Central memory CD8-positive, alpha-beta T cell (primary cell): ENCODE measurements at regions not wholly inside any gene's neighbourhood (a gene's known extent, or its start where the extent isn't known, plus 50 kb on each side); places are given as distances from the start of the nearest gene placed in this dataset.
A peak's percentile ranks its signal among the peaks of the same experiment; 100 is the strongest.

Experiments
- ATAC-seq: fragments of 150-1000 bp; cut with Tn5 transposase; replicated peaks from 2 replicates; pipeline ENCODE4 v1.10.0; 2022; ENCODE audit warnings: mild to moderate bottlenecking, moderate FRiP score, moderate number of reproducible peaks; ENCODE audit not compliant: poor library complexity, severe bottlenecking; ENCODE audit errors: extremely low read depth
- DNase-seq, 2 donors: peaks; one replicate each; pipeline ENCODE4 v3.0.0; 2021; ENCODE audit warnings: low spot score in 2 of 2
- H3K27ac Mint-ChIP-seq: one replicate; pipeline ENCODE4 v1.8.0; 2022; ENCODE audit warnings: low read depth, mild to moderate bottlenecking, moderate library complexity, mixed read lengths
- H3K27me3 Mint-ChIP-seq: one replicate; pipeline ENCODE4 v1.8.0; 2022; ENCODE audit warnings: mixed read lengths
- H3K36me3 Mint-ChIP-seq: one replicate; pipeline ENCODE4 v1.8.0; 2022; ENCODE audit warnings: mild to moderate bottlenecking, moderate library complexity, mixed read lengths; ENCODE audit not compliant: insufficient read depth
- H3K4me1 Mint-ChIP-seq: one replicate; pipeline ENCODE4 v1.8.0; 2022; ENCODE audit warnings: mixed read lengths
- H3K4me3 Mint-ChIP-seq: one replicate; pipeline ENCODE4 v1.8.0; 2022; ENCODE audit warnings: mild to moderate bottlenecking, moderate library complexity, mixed read lengths
- H3K9me3 Mint-ChIP-seq: one replicate; pipeline ENCODE4 v1.8.0; 2022; ENCODE audit warnings: mixed read lengths

- H3K36me3 Mint-ChIP-seq, result peaks cover 12% of the 10 kb centered on the region
- no peaks in the 10 kb centered on the region for H3K27me3 Mint-ChIP-seq
- DNase-seq (no peak), ATAC-seq (no peak)
- H3K27ac Mint-ChIP-seq, result peak overlapping the region; percentile 65
- H3K4me3 Mint-ChIP-seq, result peak overlapping the region; percentile 27
- H3K9me3 Mint-ChIP-seq, result no peaks in the 10 kb centered on the region
- peaks cover 33% of the 10 kb centered on the region for H3K4me1 Mint-ChIP-seq
These were observed 334.5 kb downstream of the TMEM121 start for GRCh38 chr14:105860615-105861580.

GRCh38 chr14:105861985-105862465 is 335.6 kb downstream of the TMEM121 start:
- Mint-ChIP-seq H3K36me3 (peaks cover 10% of the 10 kb centered on the region), H3K4me3 (peak overlapping the region; percentile 25)
- ATAC-seq, result no peak

GRCh38 chr14:105862581-105863239 is 336.3 kb downstream of the TMEM121 start:
- Mint-ChIP-seq H3K4me3 (peak overlapping the region; percentile 46), H3K36me3 (peaks cover 10% of the 10 kb centered on the region), H3K27ac (peak overlapping the region; percentile 72), H3K4me1 (peaks cover 31% of the 10 kb centered on the region), H3K27me3 (no peaks in the 10 kb centered on the region), H3K9me3 (no peaks in the 10 kb centered on the region)
- DNase-seq, result no peak
- no peak for ATAC-seq

More at GRCh38 chr14:105861985-105862465, 335.6 kb downstream of the TMEM121 start:
- H3K27ac Mint-ChIP-seq, result peak overlapping the region; percentile 72
- H3K27me3 Mint-ChIP-seq, result no peaks in the 10 kb centered on the region
- H3K9me3 Mint-ChIP-seq, result no peaks in the 10 kb centered on the region
- no peak for DNase-seq
- H3K4me1 Mint-ChIP-seq, result peaks cover 31% of the 10 kb centered on the region

GRCh38 chr14:105863296-105864108 is 337.1 kb downstream of the TMEM121 start:
- ATAC-seq, result no peak
- peaks cover 29% of the 10 kb centered on the region for H3K4me1 Mint-ChIP-seq
- H3K27ac Mint-ChIP-seq, result no peak overlapping the region
- no peak for DNase-seq
- no peaks in the 10 kb centered on the region for H3K9me3 Mint-ChIP-seq
- no peaks in the 10 kb centered on the region for H3K27me3 Mint-ChIP-seq
- peaks cover 10% of the 10 kb centered on the region for H3K36me3 Mint-ChIP-seq
- peak overlapping the region; percentile 46 for H3K4me3 Mint-ChIP-seq

- H3K4me1 Mint-ChIP-seq, result peaks cover 27% of the 10 kb centered on the region
These were observed 337.7 kb downstream of the TMEM121 start for GRCh38 chr14:105864116-105864515.

GRCh38 chr14:105864651-105865265 is 338.4 kb downstream of the TMEM121 start:
- Mint-ChIP-seq H3K27me3 (no peaks in the 10 kb centered on the region), H3K9me3 (no peaks in the 10 kb centered on the region), H3K36me3 (peaks cover 7% of the 10 kb centered on the region), H3K27ac (no peak overlapping the region), H3K4me3 (no peak overlapping the region), H3K4me1 (peaks cover 27% of the 10 kb centered on the region)
- ATAC-seq, result no peak
- no peak for DNase-seq

More at GRCh38 chr14:105864116-105864515, 337.7 kb downstream of the TMEM121 start:
- ATAC-seq (no peak), DNase-seq (no peak)
- peak overlapping the region; percentile 20 for H3K4me3 Mint-ChIP-seq
- peaks cover 10% of the 10 kb centered on the region for H3K36me3 Mint-ChIP-seq
- no peaks in the 10 kb centered on the region for H3K27me3 Mint-ChIP-seq
- no peak overlapping the region for H3K27ac Mint-ChIP-seq
- no peaks in the 10 kb centered on the region for H3K9me3 Mint-ChIP-seq

- no peak overlapping the region for H3K4me3 Mint-ChIP-seq
- ATAC-seq (no peak), DNase-seq (no peak)
- H3K36me3 Mint-ChIP-seq, result peaks cover 6% of the 10 kb centered on the region
- H3K4me1 Mint-ChIP-seq, result peaks cover 24% of the 10 kb centered on the region
- no peaks in the 10 kb centered on the region for H3K27me3 Mint-ChIP-seq
- H3K9me3 Mint-ChIP-seq, result no peaks in the 10 kb centered on the region
- peak overlapping the region; percentile 44 for H3K27ac Mint-ChIP-seq
These were observed 339.0 kb downstream of the TMEM121 start for GRCh38 chr14:105865266-105865903.

GRCh38 chr14:105865904-105866840 is 339.8 kb downstream of the TMEM121 start:
- no peaks in the 10 kb centered on the region for H3K27me3 Mint-ChIP-seq
- H3K4me3 Mint-ChIP-seq, result no peak overlapping the region
- H3K27ac Mint-ChIP-seq, result peak overlapping the region; percentile 44
- DNase-seq (no peak), ATAC-seq (no peak)
- H3K36me3 Mint-ChIP-seq, result peaks cover 5% of the 10 kb centered on the region
- H3K4me1 Mint-ChIP-seq, result peaks cover 17% of the 10 kb centered on the region
- H3K9me3 Mint-ChIP-seq, result no peaks in the 10 kb centered on the region

GRCh38 chr14:105866841-105867321 is 340.5 kb downstream of the TMEM121 start:
- DNase-seq (no peak), ATAC-seq (no peak)
- Mint-ChIP-seq H3K27ac (no peak overlapping the region), H3K4me1 (peaks cover 10% of the 10 kb centered on the region), H3K36me3 (peaks cover 5% of the 10 kb centered on the region), H3K9me3 (no peaks in the 10 kb centered on the region), H3K27me3 (no peaks in the 10 kb centered on the region), H3K4me3 (no peak overlapping the region)

- ATAC-seq, result no peak
- no peak overlapping the region for H3K4me3 Mint-ChIP-seq
- no peak for DNase-seq
- H3K27me3 Mint-ChIP-seq, result peaks cover 7% of the 10 kb centered on the region
- H3K27ac Mint-ChIP-seq, result no peak overlapping the region
- H3K4me1 Mint-ChIP-seq, result no peaks in the 10 kb centered on the region
- peaks cover 2% of the 10 kb centered on the region for H3K36me3 Mint-ChIP-seq
- H3K9me3 Mint-ChIP-seq, result no peaks in the 10 kb centered on the region
These were observed 341.7 kb downstream of the TMEM121 start for GRCh38 chr14:105867961-105868599.
